HG02973 (cell line): ENCODE measurements at regions not wholly inside any gene's neighbourhood (a gene's known extent, or its start where the extent isn't known, plus 50 kb on each side); places are given as distances from the start of the nearest gene placed in this dataset.

ENCODE experiments used
- ATAC-seq: cut with Tn5 transposase; IDR thresholded peaks from one replicate; pipeline ENCODE4 v1.9.1; 2021; ENCODE audit warnings: moderate library complexity; ENCODE audit not compliant: unreplicated experiment

GRCh38 chr13:109670776-109671175 is 115.6 kb downstream of the IRS2 start:
- no peak for ATAC-seq

GRCh38 chr13:109669956-109670355 is 116.4 kb downstream of the IRS2 start:
- ATAC-seq = no peak

GRCh38 chr13:109669234-109669612 is 117.2 kb downstream of the IRS2 start:
- ATAC-seq = no peak

GRCh38 chr13:109668433-109669233 is 117.8 kb downstream of the IRS2 start:
- no peak for ATAC-seq

GRCh38 chr13:109667807-109668291 is 118.5 kb downstream of the IRS2 start:
- ATAC-seq = no peak

DNA sequence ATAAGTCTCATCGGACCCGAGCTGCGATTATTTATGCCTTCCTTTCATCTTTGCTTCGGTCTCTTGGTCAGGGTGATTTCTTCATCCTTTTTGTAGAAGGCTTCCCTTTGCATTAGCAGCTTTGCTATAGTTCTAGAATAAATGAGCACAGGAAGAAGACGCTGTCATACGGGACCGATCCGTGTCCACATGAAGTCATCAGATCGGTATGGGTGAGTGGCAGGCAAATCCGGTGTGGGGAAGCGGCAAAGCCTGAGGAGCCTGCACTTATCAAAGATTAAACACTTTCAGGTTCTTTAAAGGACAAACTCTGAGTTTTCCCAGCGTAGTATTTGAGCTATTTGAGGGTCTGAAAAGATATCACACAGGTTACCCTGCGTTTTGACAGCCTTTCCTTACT is 119.3 kb downstream of the IRS2 start:
- ATAC-seq = no peak

DNA sequence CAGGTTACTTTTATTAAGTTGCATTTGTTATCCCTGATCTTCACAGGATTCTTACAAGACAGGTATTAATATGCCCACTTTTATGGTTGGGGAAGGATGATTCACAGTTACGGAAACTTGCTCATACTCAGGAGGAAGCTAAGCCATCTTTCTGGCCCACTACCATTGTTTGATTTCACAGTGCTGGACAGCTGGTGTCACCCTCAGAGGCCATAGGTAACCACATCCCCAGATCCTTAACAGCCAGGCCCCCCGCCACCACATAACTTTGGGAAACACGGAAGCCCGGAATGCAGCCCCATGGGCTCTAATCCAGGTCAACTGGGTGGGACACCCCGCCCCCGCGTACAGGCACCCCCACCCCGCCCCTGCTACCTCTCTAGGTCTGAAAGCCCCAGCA is 119.7 kb downstream of the IRS2 start:
- ATAC-seq = no peak

- no peak for ATAC-seq
Measured at GRCh38 chr13:109665781-109666249, 120.6 kb downstream of the IRS2 start.

DNA sequence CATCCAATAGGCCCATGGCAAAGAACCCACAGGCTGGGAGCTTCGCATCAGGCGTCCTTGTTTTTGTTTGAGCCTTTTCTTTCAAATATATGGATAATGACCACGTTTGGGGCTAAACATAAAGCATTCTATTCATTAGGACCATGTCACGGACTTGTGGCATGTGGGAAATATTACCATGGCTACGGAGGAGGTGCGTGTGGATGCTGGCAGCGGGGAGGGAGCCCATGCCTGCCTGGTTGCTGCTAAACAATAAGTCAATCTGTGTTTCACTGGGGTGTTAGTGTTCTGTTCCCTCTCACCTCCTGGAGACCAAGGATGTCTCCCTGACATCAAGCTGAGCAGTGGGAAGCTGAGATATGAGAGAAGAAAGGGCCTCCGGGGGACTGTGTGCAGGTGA is 121.1 kb downstream of the IRS2 start:
- no peak for ATAC-seq

GRCh38 chr13:109657395-109657794 is 129.0 kb downstream of the IRS2 start:
- no peak for ATAC-seq

DNA sequence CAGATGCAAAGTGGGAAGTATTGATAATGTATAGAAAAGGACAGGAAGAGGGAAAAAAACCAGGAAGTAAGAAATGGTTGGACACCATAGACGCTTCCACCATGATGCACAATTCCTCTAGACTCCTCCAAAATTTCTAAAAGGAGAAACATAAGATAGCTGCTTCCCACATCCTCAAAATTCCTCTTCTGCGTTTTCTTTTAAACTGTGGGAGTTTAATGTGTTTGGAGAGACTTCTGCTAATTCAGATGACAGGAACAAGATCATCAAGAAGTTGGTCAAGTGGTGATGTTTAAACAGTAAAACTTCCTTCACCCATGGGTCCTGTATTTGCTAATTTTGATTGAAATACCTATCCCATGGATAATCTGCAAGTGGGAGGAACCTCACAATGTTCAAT is 130.2 kb downstream of the IRS2 start:
- ATAC-seq = no peak

DNA sequence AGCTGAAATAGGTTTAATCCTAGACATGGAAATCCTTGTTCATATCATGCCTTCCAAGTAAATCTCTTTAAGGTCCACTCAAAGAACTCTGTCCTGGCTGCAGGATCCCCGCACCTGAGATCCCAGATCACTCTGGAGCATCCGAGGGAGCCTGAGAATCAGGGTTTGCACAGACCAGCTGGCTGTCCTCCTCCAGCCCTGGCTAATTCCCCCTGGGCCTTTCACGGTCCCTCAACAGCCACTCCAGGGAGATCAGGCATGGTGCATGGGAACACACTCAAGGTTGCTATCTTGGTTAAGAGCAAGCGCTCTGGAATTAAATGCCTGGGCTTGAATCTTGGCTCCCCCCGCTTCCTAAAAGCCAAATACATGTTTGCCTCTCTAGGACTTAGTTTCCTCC is 130.8 kb downstream of the IRS2 start:
- ATAC-seq = no peak

GRCh38 chr13:109655206-109655600 is 131.2 kb downstream of the IRS2 start:
- no peak for ATAC-seq

DNA sequence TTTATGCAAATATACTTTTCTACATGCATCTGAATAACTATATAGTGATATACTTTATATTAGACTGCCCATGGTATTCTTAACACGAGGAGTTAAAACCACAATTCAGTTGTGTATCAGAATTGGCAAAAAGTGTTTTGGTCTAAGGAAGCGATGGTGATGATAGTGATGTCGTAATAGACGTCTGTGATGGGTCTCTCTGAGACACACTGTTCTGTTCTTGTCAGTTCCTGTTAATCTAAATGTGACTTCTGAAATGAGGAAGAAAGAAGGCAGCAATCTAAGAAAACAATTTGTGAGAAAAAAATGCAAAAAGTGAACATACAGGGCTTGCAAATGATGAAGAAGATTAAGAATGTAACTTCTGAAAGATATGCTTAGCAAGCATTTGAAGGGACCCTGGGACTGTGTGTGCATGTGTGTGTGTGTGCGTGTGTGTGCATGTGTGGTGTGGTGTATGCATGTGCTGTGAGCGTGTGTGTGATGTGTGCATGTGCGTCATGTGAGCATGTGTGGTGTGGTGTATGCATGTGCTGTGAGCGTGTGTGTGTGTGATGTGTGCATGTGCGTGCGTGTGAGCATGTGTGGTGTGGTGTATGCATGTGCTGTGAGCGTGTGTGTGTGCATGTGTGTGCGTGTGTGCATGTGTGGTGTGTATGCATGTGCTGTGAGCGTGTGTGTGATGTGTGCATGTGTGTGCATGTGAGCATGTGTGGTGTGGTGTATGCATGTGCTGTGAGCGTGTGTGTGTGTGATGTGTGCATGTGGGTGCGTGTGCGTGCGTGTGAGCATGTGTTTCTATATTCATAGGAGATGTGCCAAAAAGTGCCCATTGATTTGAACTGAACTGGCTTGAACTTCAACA is 131.8 kb downstream of the IRS2 start:
- no peak for ATAC-seq

GRCh38 chr13:109652531-109652930 is 133.9 kb downstream of the IRS2 start:
- ATAC-seq = no peak

- no peak for ATAC-seq
Measured at GRCh38 chr13:109651854-109652253, 134.5 kb downstream of the IRS2 start.

GRCh38 chr13:109651311-109651710 is 135.1 kb downstream of the IRS2 start:
- no peak for ATAC-seq

DNA sequence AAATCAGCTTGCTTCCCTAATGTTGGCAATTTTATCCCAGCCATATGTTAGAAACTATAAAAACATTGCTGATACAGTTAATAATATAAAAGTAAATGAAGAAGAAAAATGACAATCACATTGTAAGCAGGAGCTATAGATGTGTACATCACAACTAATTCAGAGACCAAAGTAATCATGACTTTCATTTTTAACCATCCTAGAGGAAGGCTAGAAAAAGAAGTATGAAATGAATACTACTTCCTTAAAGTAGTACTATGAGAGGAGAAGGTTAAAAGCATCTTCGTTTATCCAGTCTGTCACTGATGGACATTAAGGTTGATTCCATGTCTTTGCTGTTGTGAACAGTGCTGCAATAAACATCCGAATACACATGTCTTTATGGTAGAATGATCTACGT is 135.5 kb downstream of the IRS2 start:
- no peak for ATAC-seq

- no peak for ATAC-seq
Measured at GRCh38 chr13:109649713-109650112, 136.7 kb downstream of the IRS2 start.

GRCh38 chr13:109647699-109648098 is 138.7 kb downstream of the IRS2 start:
- ATAC-seq = no peak

- ATAC-seq = no peak
Measured at GRCh38 chr13:109647053-109647452, 139.3 kb downstream of the IRS2 start.

DNA sequence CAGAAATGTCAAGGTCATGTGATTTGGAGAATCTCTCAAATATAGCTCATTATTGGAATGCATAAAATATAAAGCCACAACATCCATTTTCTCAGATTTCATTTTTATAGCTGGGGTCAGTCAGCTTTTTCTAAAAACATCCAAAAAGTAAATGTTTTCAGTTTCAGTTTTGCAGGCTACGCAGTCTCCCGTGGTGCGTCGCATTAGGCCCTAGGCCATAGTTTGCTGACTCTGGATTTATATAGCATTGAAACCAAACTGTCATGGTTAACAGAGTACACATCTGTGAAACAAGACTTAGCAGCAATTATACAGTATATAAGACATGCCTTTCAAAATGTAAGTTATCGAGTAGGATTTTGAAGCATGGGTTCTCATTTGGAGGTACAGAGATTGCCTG is 140.0 kb downstream of the IRS2 start:
- ATAC-seq = no peak
